GM18498 (cell line): ENCODE measurements at regions not wholly inside any gene's neighbourhood (a gene's known extent, or its start where the extent isn't known, plus 50 kb on each side); places are given as distances from the start of the nearest gene placed in this dataset.

Source experiments
- ATAC-seq: cut with Tn5 transposase; IDR thresholded peaks from one replicate; pipeline ENCODE4 v1.9.1; 2021; ENCODE audit warnings: mild to moderate bottlenecking, moderate library complexity; ENCODE audit not compliant: unreplicated experiment

GRCh38 chr7:89908736-89909135 is 245.5 kb upstream of the STEAP1 start:
- ATAC-seq: no peak

GRCh38 chr7:89914711-89915110 is 239.6 kb upstream of the STEAP1 start:
- no peak for ATAC-seq

- no peak for ATAC-seq
Observed at GRCh38 chr7:89926194-89926593, 228.1 kb upstream of the STEAP1 start.

GRCh38 chr7:89926701-89927100 is 227.6 kb upstream of the STEAP1 start:
- no peak for ATAC-seq

- no peak for ATAC-seq
Observed at GRCh38 chr7:89927762-89928161, 226.5 kb upstream of the STEAP1 start.

GRCh38 chr7:89928451-89928850 is 225.8 kb upstream of the STEAP1 start:
- ATAC-seq: no peak

GRCh38 chr7:89934101-89934500 is 220.2 kb upstream of the STEAP1 start:
- no peak for ATAC-seq

GRCh38 chr7:89943525-89944050 is 210.7 kb upstream of the STEAP1 start:
- no peak for ATAC-seq

- no peak for ATAC-seq
Observed at GRCh38 chr7:89958525-89959068, 195.7 kb upstream of the STEAP1 start.

- ATAC-seq: no peak
Observed at GRCh38 chr7:89966067-89966664, 188.1 kb upstream of the STEAP1 start.

GRCh38 chr7:89975577-89975976 is 178.7 kb upstream of the STEAP1 start:
- ATAC-seq: no peak

GRCh38 chr7:89987665-89988064 is 166.6 kb upstream of the STEAP1 start:
- no peak for ATAC-seq

GRCh38 chr7:89988074-89988473 is 166.2 kb upstream of the STEAP1 start:
- no peak for ATAC-seq

GRCh38 chr7:89989454-89989853 is 164.8 kb upstream of the STEAP1 start:
- no peak for ATAC-seq

- no peak for ATAC-seq
Observed at GRCh38 chr7:89994483-89994882, 159.8 kb upstream of the STEAP1 start.

- ATAC-seq: no peak
Observed at GRCh38 chr7:89998554-89998953, 155.7 kb upstream of the STEAP1 start.

- no peak for ATAC-seq
Observed at GRCh38 chr7:90005836-90006235, 148.4 kb upstream of the STEAP1 start.

GRCh38 chr7:90007001-90007654 is 147.1 kb upstream of the STEAP1 start:
- no peak for ATAC-seq

- ATAC-seq: no peak
Observed at GRCh38 chr7:90007831-90008230, 146.4 kb upstream of the STEAP1 start.

- ATAC-seq: no peak
Observed at GRCh38 chr7:90022213-90022612, 132.1 kb upstream of the STEAP1 start.

- no peak for ATAC-seq
Observed at GRCh38 chr7:90025771-90026170, 128.5 kb upstream of the STEAP1 start.

- no peak for ATAC-seq
Observed at GRCh38 chr7:90033850-90034249, 120.4 kb upstream of the STEAP1 start.
